ENCODE measurements at regions not wholly inside any gene's neighbourhood (a gene's known extent, or its start where the extent isn't known, plus 50 kb on each side); places are given as distances from the start of the nearest gene placed in this dataset.

DNA sequence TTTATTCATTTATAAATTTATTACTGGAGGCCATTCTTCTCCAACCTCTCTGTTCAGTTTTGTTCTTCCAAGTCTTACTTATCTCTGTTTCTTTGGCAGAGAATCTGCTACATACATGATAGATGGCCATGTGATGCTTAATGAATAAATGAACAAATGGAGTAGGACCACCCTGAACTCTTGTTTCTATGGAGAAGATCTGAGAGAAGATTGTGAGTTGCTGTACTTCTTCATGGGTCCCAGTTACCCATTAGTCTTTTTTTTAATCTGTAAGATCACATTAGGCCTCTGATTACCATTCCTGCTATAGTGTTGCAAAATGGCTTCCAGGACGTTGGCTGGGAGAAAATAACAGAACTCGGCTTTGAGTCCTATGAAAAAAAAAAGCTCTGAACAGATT lies 191.9 kb upstream of the SYNPR start:
- DNase-seq, result no peak
- Histone ChIP-seq H3K27me3 (ENCODE audit: control insufficient read depth, insufficient read depth, low read length) (no peaks in the 10 kb centered on the region), H3K4me3 (ENCODE audit: insufficient read depth, low read depth, low read length) (no peak overlapping the region), H3K36me3 (replicated peaks; ENCODE audit: control insufficient read depth, insufficient read depth, low read length) (no peaks in the 10 kb centered on the region)

DNA sequence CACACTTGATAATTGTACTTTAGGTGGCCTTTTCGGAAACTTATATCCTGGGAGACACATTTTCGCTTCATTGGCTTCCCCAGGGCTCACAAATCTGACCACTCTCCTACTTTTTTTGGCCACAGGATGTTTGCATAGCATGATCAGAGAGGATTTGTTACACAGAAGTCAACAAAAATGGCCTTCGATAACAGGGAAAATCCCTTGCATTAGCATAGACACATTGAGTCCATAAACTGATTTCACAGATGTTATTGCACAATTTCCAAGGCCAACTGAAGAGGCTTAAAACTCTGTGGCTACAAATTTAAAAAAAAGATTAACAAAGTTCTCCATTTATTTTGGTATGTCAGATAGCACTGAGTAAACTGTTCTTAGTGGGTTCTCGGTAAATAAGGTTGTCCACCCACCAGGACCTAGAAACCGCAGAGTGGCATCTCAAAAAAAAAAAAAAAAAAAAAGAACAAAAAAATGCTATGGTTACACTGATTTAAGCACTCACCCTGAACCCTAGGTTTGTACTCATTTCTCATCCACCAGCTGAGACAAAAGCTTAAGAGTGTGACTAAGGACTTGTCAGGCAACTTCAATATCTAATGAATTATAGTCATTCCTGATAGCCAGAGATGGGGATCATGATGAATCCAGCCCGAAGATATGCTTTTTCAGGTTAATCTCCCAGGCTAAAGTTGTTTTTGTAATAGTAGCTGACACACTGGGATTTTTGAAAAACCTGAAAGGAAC lies 188.9 kb upstream of the SYNPR start:
- Histone ChIP-seq H3K27me3 (ENCODE audit: control insufficient read depth, insufficient read depth, low read length) (no peaks in the 10 kb centered on the region), H3K4me3 (ENCODE audit: insufficient read depth, low read depth, low read length) (no peak overlapping the region), H3K36me3 (replicated peaks; ENCODE audit: control insufficient read depth, insufficient read depth, low read length) (no peaks in the 10 kb centered on the region)
- DNase-seq, result no peak

DNA sequence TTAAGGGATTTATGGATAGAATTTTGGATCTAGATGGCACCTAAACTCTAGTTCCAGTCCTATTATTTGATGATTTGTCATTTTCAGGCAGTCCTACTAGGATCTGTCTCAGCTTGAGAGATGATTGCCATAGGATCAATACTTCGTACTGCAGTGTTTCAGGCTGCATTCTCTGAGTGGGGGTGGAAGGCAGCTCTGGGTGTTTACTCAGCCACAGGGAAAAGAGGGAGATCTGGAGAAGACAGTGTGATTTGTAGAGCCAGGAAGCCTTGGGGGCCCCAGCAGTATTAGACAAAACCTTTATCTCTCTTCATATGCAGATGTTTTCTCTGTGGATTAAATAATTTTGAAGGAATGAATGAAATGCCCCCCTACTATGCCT lies 188.4 kb upstream of the SYNPR start:
- Histone ChIP-seq H3K4me3 (ENCODE audit: insufficient read depth, low read depth, low read length) (no peak overlapping the region), H3K36me3 (replicated peaks; ENCODE audit: control insufficient read depth, insufficient read depth, low read length) (no peaks in the 10 kb centered on the region), H3K27me3 (ENCODE audit: control insufficient read depth, insufficient read depth, low read length) (no peaks in the 10 kb centered on the region)
- no peak for DNase-seq

DNA sequence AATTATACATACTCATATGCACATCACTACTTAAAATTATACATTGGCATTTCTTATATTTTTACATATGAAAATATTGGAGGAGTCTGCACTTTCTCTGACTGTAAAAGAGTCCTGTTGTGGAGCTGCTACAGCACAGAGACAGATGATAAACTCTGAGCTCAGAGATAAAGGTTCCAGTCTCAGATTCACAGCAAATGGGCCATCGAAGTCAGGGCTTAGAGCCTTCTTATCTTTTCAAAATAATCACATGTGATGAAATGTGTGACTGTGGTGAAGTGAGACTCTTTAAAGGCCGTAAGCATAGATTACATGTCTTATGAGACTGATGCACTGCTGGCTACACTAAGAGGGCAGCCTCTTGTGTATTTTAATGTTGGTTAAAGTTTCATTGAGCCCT lies 187.5 kb upstream of the SYNPR start:
- DNase-seq, result no peak
- H3K36me3 ChIP-seq (replicated peaks; ENCODE audit: control insufficient read depth, insufficient read depth, low read length), result no peaks in the 10 kb centered on the region
- H3K27me3 ChIP-seq (ENCODE audit: control insufficient read depth, insufficient read depth, low read length), result no peaks in the 10 kb centered on the region
- no peak overlapping the region for H3K4me3 ChIP-seq (ENCODE audit: insufficient read depth, low read depth, low read length)

DNA sequence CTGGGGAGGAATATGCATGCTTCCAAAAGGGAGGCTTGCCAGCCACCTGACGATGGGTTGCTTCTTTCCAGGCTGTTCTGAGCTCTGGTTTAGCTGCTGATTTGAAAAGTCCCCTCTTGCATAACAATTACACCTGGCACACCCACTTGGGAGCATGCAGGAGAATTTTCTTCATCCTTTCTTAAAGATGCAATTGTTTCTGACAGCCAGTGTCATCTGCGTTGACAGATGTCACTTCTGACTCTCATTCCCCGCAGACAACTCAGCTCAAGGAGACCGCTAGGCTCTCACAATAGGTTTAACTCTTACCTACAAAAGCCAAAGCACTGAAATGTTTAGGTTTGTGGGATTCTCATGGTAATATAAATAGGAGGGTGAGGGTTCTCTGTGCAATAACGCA lies 185.6 kb upstream of the SYNPR start:
- DNase-seq, result peak; percentile 15
- H3K4me3 ChIP-seq (ENCODE audit: insufficient read depth, low read depth, low read length), result no peak overlapping the region
- H3K36me3 ChIP-seq (replicated peaks; ENCODE audit: control insufficient read depth, insufficient read depth, low read length), result no peaks in the 10 kb centered on the region
- H3K27me3 ChIP-seq (ENCODE audit: control insufficient read depth, insufficient read depth, low read length), result no peaks in the 10 kb centered on the region

DNA sequence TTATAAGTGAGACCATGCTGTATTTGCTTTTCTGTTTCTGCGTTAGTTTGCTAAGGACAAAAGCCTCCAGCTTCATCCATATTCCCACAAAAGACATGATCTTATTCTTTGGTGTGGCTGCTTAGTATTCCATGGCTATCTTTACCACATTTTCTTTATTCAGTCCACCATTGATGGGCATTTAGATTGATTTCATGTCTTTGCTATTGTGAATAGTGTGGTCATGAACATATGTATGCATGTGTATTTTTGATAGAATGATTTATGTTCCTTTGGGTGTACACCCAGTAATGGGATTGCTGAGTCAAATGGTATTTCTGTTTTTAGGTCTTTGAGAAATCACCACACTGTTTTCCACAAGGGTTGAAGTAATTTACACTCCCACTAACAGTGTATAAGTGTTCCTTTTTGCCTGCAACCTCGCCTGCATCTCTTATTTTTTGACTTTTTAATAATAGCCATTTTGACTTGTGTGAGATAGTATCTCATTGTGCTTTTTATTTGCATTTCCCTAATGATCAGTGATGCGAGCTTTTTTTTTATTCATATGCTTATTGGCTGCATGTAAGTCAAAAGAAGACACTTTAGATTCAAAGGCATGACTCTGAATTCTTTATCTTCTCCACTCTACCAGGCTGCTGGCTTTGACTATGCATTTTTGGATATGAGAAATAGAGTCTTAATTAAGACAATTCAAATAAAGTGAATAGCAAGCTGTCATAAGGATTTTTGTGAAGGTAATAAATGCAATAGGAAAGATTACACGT lies 183.3 kb upstream of the SYNPR start:
- Histone ChIP-seq H3K36me3 (replicated peaks; ENCODE audit: control insufficient read depth, insufficient read depth, low read length) (no peaks in the 10 kb centered on the region), H3K27me3 (ENCODE audit: control insufficient read depth, insufficient read depth, low read length) (no peaks in the 10 kb centered on the region), H3K4me3 (ENCODE audit: insufficient read depth, low read depth, low read length) (no peak overlapping the region)
- DNase-seq, result no peak

DNA sequence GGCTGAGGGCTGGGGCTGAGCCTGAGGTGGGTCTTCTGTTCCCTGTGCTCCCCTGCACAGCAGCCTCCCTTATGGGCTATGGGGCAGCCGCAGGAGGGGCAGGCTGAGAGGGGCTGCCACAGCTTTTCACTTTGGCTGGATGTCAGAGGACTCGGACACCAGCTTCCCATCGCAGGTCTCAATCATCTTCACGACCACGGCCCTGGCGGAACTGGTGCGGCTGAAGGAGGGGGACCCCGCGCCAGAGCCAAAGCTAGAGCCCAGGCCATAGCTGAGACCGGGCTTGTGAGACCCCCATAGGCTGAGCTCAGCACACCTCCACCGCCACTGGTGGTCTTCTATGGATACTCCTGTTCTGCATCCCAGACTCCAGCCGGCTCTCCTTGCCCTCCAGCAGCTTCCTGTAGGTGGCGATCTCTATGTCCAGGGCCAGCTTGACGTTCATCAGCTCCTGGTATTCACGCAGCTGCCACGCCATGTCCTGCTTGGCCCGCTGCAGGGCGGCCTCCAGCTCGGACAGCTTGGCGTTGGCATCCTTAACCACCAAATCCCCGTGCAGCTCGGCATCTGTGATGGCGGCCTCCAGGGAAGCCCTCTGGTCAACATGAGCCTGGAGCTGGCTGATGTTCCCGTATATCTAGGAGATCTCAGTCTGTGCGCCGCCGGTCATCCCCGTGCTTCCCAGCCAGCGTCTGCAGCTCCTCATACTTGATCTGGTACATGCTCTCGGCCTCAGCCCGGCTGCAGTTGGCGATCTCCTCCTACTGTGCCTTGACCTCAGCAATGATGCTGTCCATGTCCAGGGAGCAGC lies 181.7 kb upstream of the SYNPR start:
- Histone ChIP-seq H3K4me3 (ENCODE audit: insufficient read depth, low read depth, low read length) (no peak overlapping the region), H3K27me3 (ENCODE audit: control insufficient read depth, insufficient read depth, low read length) (no peaks in the 10 kb centered on the region), H3K36me3 (replicated peaks; ENCODE audit: control insufficient read depth, insufficient read depth, low read length) (no peaks in the 10 kb centered on the region)
- peak; percentile 14 for DNase-seq

DNA sequence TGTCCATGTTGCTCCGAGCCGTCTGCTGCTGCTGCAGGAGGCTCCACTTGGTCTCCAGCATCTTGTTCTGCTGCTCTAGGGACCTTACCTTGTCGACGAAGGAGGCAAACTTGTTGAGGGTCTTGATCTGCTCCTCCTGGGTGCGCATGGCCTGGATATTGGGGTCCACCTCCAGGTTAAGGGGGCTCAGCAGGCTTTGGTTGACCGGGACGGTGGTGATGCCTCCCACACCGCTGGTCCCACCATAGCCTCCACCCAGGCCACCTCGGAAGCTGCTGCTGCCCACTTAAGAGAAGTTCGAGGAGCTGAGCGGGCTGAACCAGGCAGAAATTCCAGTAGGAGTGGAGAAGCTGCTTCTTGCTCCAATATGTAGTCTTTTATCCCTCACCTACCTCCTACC lies 180.7 kb upstream of the SYNPR start:
- Histone ChIP-seq H3K4me3 (ENCODE audit: insufficient read depth, low read depth, low read length) (no peak overlapping the region), H3K36me3 (replicated peaks; ENCODE audit: control insufficient read depth, insufficient read depth, low read length) (no peaks in the 10 kb centered on the region), H3K27me3 (ENCODE audit: control insufficient read depth, insufficient read depth, low read length) (no peaks in the 10 kb centered on the region)
- no peak for DNase-seq

DNA sequence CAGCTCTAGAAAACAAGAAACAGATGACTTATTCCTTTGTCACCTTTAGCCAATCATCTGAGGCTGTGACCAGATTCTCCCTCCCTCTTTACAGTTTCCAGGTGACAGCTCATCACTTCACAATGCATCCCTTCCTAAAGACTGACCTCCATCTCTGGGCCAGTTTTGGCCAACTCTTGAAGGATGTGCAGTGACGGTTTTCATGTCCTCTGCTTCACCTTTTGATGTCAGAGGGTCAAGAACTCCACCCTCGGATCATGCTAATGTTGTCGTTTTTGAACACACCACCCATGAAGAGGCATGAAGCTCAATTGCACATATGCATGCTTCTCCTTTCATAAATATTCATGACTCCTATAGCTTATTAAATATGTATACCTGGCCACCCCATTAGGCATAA lies 161.2 kb upstream of the SYNPR start:
- no peak for DNase-seq
- Histone ChIP-seq H3K27me3 (ENCODE audit: control insufficient read depth, insufficient read depth, low read length) (no peaks in the 10 kb centered on the region), H3K36me3 (replicated peaks; ENCODE audit: control insufficient read depth, insufficient read depth, low read length) (no peaks in the 10 kb centered on the region), H3K4me3 (ENCODE audit: insufficient read depth, low read depth, low read length) (no peak overlapping the region)

DNA sequence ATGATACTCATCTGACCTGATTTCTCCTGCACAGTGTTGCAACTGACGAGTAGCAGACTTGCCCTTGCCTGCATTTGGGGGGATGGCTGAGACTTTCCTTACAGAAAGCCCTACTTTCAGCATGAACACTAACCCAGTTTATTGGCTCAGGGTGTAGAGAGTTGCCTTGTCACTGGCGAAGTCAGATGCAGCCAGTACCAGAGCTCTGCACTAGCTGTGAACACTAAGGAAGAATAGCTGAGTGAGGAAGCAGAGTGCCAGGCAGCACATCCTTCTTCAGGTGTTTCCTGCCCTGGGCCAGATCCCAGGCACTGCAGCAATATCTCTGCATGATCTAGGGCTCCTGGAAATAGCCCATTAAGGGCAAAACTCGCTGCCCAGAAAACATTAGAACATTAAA lies 154.0 kb upstream of the SYNPR start:
- no peak overlapping the region for H3K4me3 ChIP-seq (ENCODE audit: insufficient read depth, low read depth, low read length)
- H3K36me3 ChIP-seq (replicated peaks; ENCODE audit: control insufficient read depth, insufficient read depth, low read length), result no peaks in the 10 kb centered on the region
- DNase-seq, result no peak
- H3K27me3 ChIP-seq (ENCODE audit: control insufficient read depth, insufficient read depth, low read length), result no peaks in the 10 kb centered on the region

DNA sequence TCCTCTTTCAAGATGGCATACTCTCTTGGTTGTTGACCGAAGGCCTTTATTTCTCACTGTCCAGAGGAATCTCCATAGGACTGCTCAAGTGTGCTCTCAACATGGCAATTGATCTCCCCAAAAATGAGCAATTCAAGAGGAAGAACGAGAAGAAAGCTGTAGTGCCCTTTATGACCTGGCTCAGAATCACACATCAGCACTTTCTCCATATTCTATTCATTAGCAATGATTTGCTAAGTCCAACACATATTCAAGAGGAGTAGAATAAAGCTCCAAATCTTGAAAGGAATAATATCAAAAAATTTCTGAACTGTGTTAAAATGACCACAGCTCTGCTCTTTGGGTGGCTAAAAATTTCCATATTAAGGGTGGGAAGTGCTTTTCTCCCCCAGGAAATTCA lies 151.6 kb upstream of the SYNPR start:
- Histone ChIP-seq H3K27me3 (ENCODE audit: control insufficient read depth, insufficient read depth, low read length) (no peaks in the 10 kb centered on the region), H3K36me3 (replicated peaks; ENCODE audit: control insufficient read depth, insufficient read depth, low read length) (no peaks in the 10 kb centered on the region), H3K4me3 (ENCODE audit: insufficient read depth, low read depth, low read length) (no peak overlapping the region)
- DNase-seq, result no peak

DNA sequence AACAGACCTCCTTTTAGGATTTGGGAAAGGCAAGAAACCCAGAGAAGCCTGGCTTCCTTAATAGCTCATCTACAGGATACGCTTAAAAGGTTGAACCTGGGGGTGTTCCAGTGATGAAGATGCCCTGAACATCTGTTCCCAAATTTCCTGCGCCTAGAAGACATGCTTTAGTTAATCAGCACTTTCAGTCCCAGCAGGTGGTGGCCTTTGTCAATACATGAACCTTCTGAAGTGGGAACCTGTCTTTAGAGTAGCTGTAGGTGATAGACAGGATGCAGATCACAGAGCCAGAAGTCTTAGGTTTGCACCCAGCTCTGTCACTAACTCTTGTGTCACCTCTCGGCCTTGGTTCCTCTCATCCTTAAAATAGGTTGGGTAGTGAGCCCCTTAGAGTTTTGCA lies 149.7 kb upstream of the SYNPR start:
- Histone ChIP-seq H3K27me3 (ENCODE audit: control insufficient read depth, insufficient read depth, low read length) (no peaks in the 10 kb centered on the region), H3K36me3 (replicated peaks; ENCODE audit: control insufficient read depth, insufficient read depth, low read length) (no peaks in the 10 kb centered on the region), H3K4me3 (ENCODE audit: insufficient read depth, low read depth, low read length) (no peak overlapping the region)
- no peak for DNase-seq

DNA sequence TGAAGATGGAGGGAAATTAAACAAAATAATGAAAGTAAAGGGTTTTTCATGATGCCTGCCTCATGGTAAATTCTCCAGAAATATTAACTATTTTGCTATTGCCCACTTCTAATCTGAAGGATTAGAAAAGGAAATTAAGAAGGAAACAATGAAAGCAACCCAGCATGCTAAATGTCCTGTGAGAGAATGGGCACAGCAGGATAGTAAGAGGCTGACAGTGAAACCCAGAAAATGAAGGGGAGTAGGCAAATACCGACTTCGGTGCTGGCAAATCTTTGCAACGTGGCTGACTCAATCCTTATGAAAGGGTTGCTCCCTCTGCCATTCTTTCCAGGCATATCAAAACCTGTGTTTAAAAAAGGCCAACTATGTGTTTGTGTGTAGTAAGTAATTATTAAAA lies 147.5 kb upstream of the SYNPR start:
- no peaks in the 10 kb centered on the region for H3K36me3 ChIP-seq (replicated peaks; ENCODE audit: control insufficient read depth, insufficient read depth, low read length)
- no peaks in the 10 kb centered on the region for H3K27me3 ChIP-seq (ENCODE audit: control insufficient read depth, insufficient read depth, low read length)
- DNase-seq, result peak; percentile 30
- no peak overlapping the region for H3K4me3 ChIP-seq (ENCODE audit: insufficient read depth, low read depth, low read length)

DNA sequence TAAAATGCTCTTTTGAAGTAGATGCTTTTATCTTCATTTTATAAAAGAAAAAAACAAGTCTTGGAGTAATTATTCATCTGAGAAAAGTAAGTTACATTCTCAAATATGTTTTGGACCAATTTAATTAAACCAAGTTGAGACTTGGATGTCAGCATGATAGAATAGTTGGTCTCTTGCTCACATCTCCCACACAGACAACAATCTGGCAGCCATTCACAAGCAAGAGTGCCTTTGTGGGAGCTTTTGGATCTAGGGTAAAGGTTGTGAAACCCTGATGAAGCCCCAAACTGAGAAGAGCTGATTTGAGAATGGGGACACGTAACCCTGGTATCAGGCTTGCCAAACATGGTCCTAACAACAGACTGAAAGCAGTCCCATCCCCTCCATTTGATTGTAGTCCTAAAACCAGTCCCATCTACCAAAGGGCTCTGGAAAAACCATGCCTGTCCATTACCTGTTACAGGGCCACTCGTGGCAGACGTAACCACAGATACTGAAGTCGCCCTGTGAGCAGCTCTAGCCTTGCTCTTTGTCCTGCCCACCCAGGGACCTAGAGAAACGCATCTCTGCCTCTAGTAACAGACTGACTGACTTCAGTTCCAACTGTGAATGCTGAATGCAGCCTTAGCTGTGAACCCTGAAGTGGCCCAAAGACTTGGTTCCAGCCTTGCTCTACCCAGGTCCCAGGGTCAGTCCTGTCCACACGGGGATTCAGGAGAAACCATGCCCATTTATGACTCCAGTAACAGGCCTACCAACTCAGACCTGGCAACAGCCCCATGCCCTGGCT lies 145.5 kb upstream of the SYNPR start:
- Histone ChIP-seq H3K27me3 (ENCODE audit: control insufficient read depth, insufficient read depth, low read length) (no peaks in the 10 kb centered on the region), H3K36me3 (replicated peaks; ENCODE audit: control insufficient read depth, insufficient read depth, low read length) (no peaks in the 10 kb centered on the region), H3K4me3 (ENCODE audit: insufficient read depth, low read depth, low read length) (no peak overlapping the region)
- no peak for DNase-seq
